ENCODE measurements at regions not wholly inside any gene's neighbourhood (a gene's known extent, or its start where the extent isn't known, plus 50 kb on each side); places are given as distances from the start of the nearest gene placed in this dataset.

GRCh38 chr10:108147346-108147745 lies 982.8 kb upstream of the SORCS1 start:
- ChIA-PET CTCF (no interaction called here), POLR2A (no interaction called here)
- no peak for DNase-seq (ENCODE audit: extremely low spot score)
- TF ChIP-seq CTCF (IDR thresholded peaks at IDR 0.05; ENCODE audit: control extremely low read depth, extremely low read depth, low read depth, missing control alignments), result no peak

GRCh38 chr10:108141064-108141463 lies 976.6 kb upstream of the SORCS1 start:
- ChIA-PET POLR2A (no interaction called here), CTCF (no interaction called here)
- no peak for TF ChIP-seq CTCF (IDR thresholded peaks at IDR 0.05; ENCODE audit: control extremely low read depth, extremely low read depth, low read depth, missing control alignments)
- DNase-seq (ENCODE audit: extremely low spot score), result no peak

- no peak for TF ChIP-seq CTCF (IDR thresholded peaks at IDR 0.05; ENCODE audit: control extremely low read depth, extremely low read depth, low read depth, missing control alignments)
- DNase-seq (ENCODE audit: extremely low spot score), result no peak
- ChIA-PET POLR2A (no interaction called here), CTCF (no interaction called here)
Observed at GRCh38 chr10:108132303-108132702, 967.8 kb upstream of the SORCS1 start.

GRCh38 chr10:108130575-108130974 lies 966.1 kb upstream of the SORCS1 start:
- no peak for TF ChIP-seq CTCF (IDR thresholded peaks at IDR 0.05; ENCODE audit: control extremely low read depth, extremely low read depth, low read depth, missing control alignments)
- ChIA-PET POLR2A (no interaction called here), CTCF (no interaction called here)
- no peak for DNase-seq (ENCODE audit: extremely low spot score)

- ChIA-PET POLR2A (no interaction called here), CTCF (no interaction called here)
- no peak for TF ChIP-seq CTCF (IDR thresholded peaks at IDR 0.05; ENCODE audit: control extremely low read depth, extremely low read depth, low read depth, missing control alignments)
- no peak for DNase-seq (ENCODE audit: extremely low spot score)
Observed at GRCh38 chr10:108112218-108112617, 947.7 kb upstream of the SORCS1 start.

- no peak for TF ChIP-seq CTCF (IDR thresholded peaks at IDR 0.05; ENCODE audit: control extremely low read depth, extremely low read depth, low read depth, missing control alignments)
- ChIA-PET POLR2A (no interaction called here), CTCF (no interaction called here)
- no peak for DNase-seq (ENCODE audit: extremely low spot score)
Observed at GRCh38 chr10:108104551-108105156, 940.1 kb upstream of the SORCS1 start.

- ChIA-PET POLR2A (no interaction called here), CTCF (no interaction called here)
- DNase-seq (ENCODE audit: extremely low spot score), result no peak
- TF ChIP-seq CTCF (IDR thresholded peaks at IDR 0.05; ENCODE audit: control extremely low read depth, extremely low read depth, low read depth, missing control alignments), result no peak
Observed at GRCh38 chr10:108097258-108097657, 932.8 kb upstream of the SORCS1 start.

All from GM10248 (cell line).